GM18517 (cell line): ENCODE measurements at regions not wholly inside any gene's neighbourhood (a gene's known extent, or its start where the extent isn't known, plus 50 kb on each side); places are given as distances from the start of the nearest gene placed in this dataset.
"Not testable (repeated sequence)": the region's sequence is repeated elsewhere in the genome, so short reads cannot be mapped to it uniquely, and the experiment has no call there.

ENCODE experiments used
- ATAC-seq: cut with Tn5 transposase; IDR thresholded peaks from one replicate; pipeline ENCODE4 v1.9.1; 2021; ENCODE audit warnings: mild to moderate bottlenecking, moderate library complexity; ENCODE audit not compliant: unreplicated experiment

DNA sequence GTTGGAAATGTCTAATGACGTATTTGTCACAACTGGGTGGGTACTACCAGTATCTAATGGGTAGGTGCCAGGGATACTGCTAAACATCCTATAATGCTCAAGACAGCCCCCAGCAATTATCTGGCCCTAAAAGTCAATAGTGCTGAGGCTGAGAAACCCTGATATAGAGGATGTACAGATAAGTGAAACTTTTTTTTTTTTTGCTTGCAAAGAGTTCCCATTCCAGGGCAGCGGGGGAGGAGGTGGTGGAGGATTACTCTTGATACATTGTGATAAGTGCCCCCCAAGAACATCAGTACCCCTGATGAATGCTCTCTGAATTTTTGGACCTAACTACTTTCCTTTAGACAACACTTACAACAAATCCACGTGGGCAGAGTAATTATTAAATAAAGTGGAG is 329.7 kb upstream of the SPRED2 start:
- ATAC-seq = no peak

DNA sequence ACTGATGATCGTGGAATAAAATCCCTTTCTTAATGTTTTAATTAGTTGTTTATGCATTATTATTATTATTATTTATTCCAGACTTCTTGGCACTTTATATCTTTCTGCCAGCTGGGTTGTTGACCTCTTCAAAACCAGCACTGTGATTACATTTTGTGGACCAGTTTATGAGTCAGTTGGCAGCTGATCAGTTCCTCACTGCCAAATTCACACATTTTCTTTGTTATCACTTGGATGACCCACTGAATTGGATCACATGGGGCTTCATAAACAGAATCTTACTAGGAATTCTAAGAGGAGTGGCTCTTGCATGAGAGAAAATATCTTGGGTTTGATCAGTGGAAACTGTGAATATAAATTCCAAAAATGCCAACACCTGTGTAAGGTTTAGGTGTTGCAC is 321.8 kb upstream of the SPRED2 start:
- no peak for ATAC-seq

- ATAC-seq = no peak
Observed at GRCh38 chr2:65751408-65751807, 319.0 kb upstream of the SPRED2 start.

GRCh38 chr2:65749545-65749944 is 317.1 kb upstream of the SPRED2 start:
- no peak for ATAC-seq

- not testable (repeated sequence) for ATAC-seq
Observed at GRCh38 chr2:65747875-65748274, 315.5 kb upstream of the SPRED2 start.

GRCh38 chr2:65746931-65747675 is 314.7 kb upstream of the SPRED2 start:
- ATAC-seq = no peak

DNA sequence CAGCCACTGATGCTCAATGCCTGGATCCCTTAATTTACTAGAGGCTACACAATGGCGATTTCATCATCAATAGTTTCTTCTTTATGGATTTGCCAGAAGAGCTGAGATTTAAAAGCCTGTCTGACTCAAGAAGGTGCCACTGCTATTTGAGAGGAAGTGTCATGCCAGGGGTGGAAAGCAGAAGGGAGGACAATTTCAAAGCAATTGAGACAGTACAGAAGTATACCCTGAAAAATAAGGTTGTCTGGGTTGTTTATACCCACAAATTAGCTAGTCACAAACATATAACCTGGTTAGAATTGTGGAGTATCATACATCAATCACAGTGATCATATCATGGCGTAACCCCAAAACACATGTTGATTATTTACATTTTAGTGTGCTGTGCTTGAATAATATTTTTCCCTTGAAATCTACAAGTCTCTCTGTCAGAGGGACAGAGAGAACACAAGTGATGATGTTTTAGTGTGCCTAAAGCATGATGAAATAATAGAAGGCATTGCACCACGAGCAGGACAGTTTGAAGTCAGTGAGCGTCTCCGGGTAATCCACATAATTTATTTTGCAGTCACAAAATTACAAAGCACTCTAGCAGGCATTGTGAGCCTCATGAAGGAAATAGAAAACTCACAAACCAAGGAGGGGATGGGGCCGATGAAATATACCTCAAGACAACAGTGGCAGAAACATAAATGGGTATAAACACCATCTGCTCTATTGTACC is 312.2 kb upstream of the SPRED2 start:
- ATAC-seq = no peak

- ATAC-seq = no peak
Observed at GRCh38 chr2:65742977-65743376, 310.6 kb upstream of the SPRED2 start.

GRCh38 chr2:65739927-65740326 is 307.5 kb upstream of the SPRED2 start:
- no peak for ATAC-seq

DNA sequence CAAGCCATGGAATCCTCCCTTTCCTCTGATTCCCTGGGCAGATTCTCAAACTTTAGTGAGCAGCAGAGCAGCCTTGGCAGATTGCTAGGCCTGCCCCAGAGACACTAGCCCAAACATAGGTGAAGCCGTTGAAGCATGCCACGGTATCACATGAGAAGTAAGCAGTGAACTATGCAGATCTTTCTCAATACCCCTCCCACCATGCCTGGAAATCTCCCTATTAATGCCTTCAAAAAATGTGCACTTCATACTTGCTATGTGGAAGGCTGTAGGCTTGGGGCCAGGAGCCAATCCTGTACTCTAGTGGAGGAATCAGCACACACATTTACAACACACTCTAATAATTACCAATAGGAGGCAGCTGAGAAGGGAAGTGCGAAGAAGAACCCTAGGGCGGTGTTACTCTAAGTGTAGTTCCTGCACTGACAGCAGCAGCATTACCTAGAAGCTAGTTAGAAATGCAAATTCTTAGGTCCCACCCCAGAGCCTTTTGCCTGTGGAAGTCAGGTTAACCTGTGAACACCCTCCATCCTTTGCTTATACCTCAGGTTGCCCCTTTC is 305.1 kb upstream of the SPRED2 start:
- no peak for ATAC-seq

GRCh38 chr2:65731476-65731875 is 299.1 kb upstream of the SPRED2 start:
- no peak for ATAC-seq

DNA sequence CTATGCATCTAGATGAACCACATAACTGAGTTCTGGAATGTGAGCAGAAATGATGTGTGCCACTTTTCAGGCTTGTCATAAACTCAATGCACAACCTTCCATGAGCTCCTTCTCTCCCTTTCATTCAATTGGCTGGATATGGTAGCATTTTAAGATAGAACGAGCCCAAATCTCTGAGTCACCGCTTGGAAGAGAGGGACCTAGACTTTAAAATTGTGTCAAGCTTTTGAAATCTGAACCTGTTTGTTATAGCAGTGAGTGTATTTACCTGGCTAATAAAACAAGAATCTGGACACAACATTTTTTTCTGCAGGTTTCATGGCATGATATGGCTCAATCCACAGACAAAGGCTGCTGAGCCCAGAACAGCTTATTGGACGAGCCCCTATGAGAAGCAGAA is 297.8 kb upstream of the SPRED2 start:
- no peak for ATAC-seq

- no peak for ATAC-seq
Observed at GRCh38 chr2:65729246-65729645, 296.8 kb upstream of the SPRED2 start.

- no peak for ATAC-seq
Observed at GRCh38 chr2:65728477-65729180, 296.2 kb upstream of the SPRED2 start.

- ATAC-seq = no peak
Observed at GRCh38 chr2:65727816-65728215, 295.4 kb upstream of the SPRED2 start.

GRCh38 chr2:65727381-65727780 is 295.0 kb upstream of the SPRED2 start:
- ATAC-seq = no peak

DNA sequence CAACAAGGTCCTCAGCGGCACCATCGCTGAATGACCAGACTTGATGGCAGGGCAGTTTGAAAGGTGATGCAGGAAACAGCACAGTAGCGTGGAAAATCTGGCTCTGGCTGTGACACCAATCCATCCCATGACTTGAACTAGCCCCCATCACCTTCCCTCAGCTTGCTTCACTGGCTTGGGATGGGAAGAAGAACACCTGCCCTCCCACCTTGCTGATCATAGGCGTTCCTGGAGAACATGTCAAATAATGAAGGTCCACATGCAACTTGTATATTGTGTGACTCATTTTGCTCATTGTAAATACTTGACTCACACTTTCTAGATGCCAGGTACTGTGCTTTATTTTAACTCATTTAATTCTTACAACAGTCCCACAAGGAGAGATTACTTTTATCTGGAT is 292.4 kb upstream of the SPRED2 start:
- ATAC-seq = no peak

GRCh38 chr2:65724336-65724735 is 291.9 kb upstream of the SPRED2 start:
- ATAC-seq = no peak

DNA sequence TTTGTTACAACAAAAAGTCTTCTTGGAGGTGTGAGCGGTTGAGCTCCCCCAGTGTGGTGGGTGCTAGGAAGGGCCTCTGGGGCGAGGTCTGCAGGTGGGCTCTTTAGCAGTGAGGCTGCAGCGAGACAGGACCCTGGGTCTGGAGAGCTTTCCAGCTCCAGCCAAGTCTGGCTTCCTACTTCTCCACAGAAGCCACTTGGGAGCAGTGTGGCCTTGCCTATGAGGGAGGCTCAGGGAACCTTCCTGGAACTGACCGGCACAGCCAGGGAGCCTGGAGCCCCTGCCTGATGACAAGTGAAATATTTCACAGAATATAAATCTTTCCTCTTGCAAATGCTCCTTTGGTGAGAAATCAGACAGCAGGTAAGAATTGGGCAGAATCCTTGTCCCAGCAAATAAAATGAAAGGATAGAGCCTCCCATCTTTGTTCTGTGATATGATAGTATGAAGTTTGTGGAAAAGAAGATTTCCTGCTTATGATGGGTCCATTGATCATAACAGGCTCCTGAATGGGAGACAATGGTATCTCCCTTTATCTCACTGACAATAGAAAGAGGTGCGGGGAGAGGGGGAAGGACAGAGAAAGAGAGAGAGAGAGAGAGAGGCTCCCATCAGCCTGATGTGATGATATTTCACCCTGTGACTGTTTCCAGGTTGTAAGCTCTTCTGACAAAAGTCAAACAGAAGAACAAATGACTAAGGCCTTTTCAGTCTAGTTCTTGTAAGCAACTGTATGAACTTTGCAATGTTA is 289.8 kb upstream of the SPRED2 start:
- ATAC-seq = no peak

DNA sequence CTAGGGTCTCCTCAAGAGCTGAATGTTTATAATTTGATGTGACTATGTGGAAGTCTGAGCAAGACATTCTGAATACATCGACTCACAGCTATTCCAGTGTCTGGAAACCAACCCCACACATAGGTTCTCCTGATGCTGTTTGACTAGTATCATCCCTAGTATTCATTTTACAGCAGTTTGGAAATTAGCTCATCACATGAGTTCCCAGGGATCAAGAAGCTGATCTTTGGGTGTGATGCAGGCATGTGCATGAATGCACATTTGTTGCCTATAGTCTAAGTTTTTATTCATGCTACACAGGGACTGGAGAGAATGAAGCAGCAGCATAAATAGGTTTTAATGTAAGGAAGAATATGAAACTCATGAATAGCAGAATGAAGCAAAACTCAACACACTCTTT is 284.3 kb upstream of the SPRED2 start:
- no peak for ATAC-seq

DNA sequence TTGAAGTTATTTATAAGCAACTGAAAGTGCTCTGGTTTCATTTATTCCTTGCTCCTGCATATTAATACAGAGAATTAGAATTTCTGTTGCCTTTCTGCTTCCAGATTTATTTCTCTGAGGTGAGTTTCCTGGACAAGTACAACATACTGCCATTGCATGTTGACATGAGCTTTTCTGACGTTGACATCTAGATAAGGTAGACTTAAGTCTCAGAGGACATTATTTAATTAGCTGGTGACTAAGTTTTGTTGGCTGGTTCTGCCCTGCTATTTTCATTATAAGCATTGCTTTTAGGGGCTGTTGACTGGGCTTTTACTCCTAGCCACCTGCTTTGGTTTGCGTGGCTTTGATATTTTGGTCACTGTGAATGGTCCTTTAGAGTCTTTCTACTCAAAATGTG is 282.9 kb upstream of the SPRED2 start:
- no peak for ATAC-seq
